Pons (tissue), 1 donor: ENCODE measurements at regions not wholly inside any gene's neighbourhood (a gene's known extent, or its start where the extent isn't known, plus 50 kb on each side); places are given as distances from the start of the nearest gene placed in this dataset.

Experiments used
- DNase-seq: peaks from one replicate; pipeline ENCODE4 v3.0.0-alpha.2; 2016; ENCODE audit warnings: low spot score

DNA sequence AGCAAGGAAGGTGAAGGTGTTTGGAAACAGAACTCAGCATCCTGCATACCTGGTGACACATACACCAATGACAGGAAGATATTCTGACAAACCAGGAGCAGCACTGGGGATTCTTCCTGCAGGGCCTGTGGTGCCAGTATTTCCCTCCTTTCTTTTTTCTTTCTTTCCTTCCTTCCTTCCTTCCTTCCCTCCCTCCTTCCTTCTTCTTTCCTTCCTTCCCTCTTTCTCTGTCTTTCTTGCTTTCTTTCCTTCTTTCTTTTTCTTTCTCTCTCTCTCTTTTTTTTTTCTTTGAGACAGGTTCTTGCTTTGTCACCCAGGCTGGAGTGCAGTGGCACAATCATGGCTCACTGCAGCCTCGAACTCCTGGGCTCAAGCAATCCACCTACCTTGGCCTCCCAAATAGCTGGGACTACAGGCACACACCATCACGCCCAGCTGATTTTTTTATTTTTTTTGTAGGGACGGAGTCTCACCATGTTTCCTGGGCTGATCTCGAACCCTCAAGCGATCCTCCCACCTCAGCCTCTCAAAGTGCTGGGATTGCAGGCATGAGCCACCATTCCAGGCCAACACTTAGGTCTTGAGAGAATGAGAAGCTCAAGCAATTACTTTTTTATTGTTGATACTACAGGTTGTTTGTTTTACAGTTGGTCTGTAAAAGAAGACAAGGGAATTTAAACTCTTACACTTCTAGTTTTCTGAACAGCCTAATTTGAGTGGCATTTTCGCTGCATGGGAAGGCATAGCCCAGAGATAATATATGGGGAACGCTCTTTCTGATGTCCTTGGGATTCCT lies 54.7 kb upstream of the GATA6 start:
- no peak for DNase-seq

DNA sequence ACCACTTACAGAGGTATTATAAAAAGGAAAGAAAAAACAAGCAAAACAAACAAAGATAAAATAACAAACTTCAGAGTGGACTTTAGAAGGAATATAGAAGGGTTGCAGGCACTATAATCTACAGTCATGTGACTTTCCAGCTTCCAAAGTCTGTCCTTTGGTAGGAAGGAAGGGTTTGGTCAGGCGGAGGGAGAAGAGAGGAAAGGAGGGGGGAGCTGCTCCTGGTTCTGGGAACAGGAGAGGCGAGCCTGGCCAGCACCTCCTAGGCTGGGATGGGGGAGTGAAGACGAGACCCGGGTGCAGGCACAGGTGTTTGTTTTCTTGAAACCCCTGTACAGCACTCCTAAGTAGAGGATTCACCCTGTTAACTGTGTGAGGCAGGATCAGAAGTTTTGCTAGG lies 53.8 kb upstream of the GATA6 start:
- DNase-seq, result no peak
